ENCODE measurements at regions not wholly inside any gene's neighbourhood (a gene's known extent, or its start where the extent isn't known, plus 50 kb on each side); places are given as distances from the start of the nearest gene placed in this dataset.

GRCh38 chr1:166295656-166296055, 128.9 kb upstream of the FAM78B start:
- TF ChIP-seq CTCF (IDR thresholded peaks at IDR 0.05) (no peak), POLR2A (IDR thresholded peaks at IDR 0.05) (no peak)

Measured in Peyer's patch (tissue), 4 donors.